GM21717 (cell line): ENCODE measurements at regions not wholly inside any gene's neighbourhood (a gene's known extent, or its start where the extent isn't known, plus 50 kb on each side); places are given as distances from the start of the nearest gene placed in this dataset.
"Not testable (repeated sequence)": the region's sequence is repeated elsewhere in the genome, so short reads cannot be mapped to it uniquely, and the experiment has no call there.

Source experiments
- ATAC-seq: cut with Tn5 transposase; IDR thresholded peaks from one replicate; pipeline ENCODE4 v1.9.1; 2021; ENCODE audit warnings: mild to moderate bottlenecking, moderate library complexity; ENCODE audit not compliant: unreplicated experiment

DNA sequence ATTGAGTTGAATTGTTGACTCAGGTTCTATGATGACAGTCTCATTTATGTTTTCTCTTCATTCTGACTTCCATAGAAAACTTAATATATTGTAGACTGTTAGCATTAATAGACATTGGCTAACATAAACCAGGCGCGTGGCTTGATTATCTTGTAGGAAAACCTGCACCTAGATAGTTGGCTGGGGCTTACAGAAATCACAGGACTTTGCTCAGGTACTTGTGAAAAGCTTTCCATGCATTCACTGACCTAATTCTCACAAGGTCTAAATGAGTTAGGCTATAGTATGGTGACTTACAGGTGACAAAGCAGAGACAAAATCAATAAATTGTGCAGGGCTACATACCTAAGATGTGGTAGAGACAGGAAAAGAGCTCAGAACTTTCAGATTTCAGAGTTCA, 212.8 kb downstream of the GPAT3 start:
- ATAC-seq, result no peak

DNA sequence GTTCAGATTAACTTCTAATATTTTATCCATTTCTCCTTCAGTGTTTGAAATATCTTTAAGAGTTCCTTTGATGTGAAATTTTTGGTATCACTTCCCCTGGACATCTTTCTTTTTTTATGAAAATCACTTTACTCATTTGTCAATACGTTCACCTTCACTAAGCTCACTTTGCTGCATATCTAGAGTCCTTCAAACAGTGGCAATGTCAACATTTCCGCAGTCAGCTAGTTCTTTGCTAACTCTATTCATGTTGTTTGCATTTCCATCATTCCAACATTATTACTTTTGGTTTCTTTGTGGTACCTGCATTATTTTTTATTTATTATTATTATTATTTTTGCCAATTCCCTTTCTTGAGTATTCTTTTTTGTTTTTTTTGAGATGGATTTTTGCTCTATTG, 203.0 kb downstream of the GPAT3 start:
- ATAC-seq, result no peak

DNA sequence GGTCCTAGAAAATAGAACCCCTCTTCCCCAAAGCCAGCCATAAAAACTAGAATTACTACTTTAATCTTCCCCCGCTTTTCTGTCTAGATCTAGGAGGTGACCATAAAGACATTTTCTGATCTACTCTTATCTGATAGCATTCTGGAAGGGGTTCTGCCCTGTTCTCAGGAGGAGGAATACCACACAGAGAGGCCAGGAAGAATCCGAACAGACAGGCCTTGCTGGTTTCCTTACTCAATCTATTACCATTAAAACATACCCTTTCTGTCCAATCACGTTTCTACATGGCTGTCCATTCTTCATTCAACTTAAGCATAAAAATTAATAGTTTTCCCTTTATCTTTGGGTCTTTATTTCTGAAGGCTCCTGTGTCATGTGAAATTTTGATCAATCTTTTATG, 198.7 kb downstream of the GPAT3 start:
- ATAC-seq, result no peak

- ATAC-seq, result no peak
These were observed 196.3 kb downstream of the GPAT3 start for GRCh38 chr4:83732114-83732635.

DNA sequence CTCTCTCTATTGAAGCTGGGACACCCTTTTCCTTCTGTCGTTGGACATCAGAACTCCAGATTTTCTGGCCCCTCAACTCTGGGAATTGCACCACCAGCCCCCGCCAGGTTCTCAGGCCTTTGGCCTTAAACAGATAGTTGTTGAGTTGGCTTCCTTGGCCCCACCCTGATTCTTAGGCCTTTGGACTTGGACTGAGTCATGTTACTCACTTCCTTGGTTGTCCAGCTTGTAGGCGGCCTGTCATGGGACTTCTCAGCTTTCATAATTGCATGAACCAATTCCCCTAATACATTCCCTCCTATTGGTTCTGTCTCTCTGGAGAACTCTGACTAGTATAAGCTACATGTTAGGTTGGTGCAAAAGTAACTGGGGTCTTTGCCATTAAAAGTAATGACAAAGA, 195.7 kb downstream of the GPAT3 start:
- no peak for ATAC-seq

DNA sequence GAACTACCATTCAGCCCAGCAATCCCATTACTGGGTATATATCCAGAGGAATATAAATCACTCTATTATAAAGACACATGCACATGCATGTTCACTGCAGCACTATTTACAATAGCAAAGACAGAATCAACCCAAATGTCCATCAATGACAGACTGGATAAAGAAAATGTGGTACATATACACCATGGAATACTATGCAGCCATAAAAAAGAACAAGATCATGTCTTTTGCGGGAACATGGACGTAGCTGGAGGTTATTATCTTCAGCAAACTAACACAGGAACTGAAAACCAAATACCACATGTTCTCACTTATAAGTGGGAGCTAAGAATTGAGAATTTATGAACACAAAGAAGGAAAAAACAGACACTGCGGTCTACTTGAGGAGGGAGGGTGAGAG, 195.1 kb downstream of the GPAT3 start:
- not testable (repeated sequence) for ATAC-seq

DNA sequence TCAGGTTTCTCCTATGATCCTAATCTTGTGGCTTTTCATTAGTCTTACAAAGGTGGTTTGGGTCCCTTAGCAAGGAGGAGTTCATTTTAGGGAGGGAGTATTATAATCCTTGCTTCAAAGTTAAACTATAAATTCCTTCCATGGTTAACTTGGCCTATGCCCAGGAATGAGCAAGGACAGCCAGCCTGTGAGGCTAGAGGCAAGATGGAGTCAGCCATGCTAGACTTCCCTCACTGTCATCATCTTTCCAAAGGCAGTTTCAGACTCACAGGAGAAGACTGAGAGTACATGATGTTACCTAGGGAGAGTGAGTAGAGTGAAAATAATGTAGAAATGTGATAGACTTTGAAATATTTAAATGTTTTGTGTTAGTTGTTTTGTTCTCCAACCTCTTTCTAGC, 192.3 kb downstream of the GPAT3 start:
- no peak for ATAC-seq

GRCh38 chr4:83725336-83726085, 189.6 kb downstream of the GPAT3 start:
- no peak for ATAC-seq

DNA sequence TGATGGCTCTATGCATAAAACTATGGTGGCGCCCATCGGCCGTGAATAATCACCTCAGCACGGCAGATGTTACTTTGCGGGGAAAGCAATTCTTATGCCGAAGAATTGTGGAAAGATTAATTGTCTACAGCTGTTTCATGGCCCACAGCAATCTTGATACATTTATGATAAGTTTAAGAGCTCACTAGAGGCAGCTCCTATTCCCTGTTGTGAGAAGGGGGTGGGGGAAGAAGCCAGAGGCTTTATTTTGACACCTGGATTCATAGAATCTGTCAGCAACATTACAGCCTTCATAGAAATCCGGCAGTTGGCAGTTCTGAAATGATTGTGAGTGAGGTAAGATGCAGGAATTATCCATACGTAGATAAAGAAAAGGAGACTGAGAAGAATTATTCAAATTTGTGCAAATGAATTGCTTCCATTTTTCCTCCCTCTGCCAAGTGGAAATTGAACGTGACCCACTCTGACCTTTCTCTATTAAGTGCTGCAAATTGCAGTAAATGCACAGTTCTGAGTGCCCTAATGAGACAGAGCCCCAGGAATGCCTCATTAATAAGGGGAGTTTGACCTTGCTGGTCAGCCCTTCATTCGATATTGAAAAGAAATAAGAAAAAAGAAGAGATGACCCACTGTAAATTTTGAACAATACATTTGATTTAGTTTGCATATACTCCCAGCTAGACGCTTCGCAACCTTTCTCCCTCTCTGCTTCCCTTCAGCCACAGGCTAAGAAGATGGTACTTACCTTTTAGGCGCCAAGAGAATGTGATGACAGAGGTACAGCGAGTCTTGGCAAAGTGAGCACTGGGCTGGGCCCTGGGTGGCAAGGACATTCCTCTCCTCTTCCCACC, 188.8 kb downstream of the GPAT3 start:
- ATAC-seq, result no peak

- no peak for ATAC-seq
These were observed 187.7 kb downstream of the GPAT3 start for GRCh38 chr4:83723609-83724008.

DNA sequence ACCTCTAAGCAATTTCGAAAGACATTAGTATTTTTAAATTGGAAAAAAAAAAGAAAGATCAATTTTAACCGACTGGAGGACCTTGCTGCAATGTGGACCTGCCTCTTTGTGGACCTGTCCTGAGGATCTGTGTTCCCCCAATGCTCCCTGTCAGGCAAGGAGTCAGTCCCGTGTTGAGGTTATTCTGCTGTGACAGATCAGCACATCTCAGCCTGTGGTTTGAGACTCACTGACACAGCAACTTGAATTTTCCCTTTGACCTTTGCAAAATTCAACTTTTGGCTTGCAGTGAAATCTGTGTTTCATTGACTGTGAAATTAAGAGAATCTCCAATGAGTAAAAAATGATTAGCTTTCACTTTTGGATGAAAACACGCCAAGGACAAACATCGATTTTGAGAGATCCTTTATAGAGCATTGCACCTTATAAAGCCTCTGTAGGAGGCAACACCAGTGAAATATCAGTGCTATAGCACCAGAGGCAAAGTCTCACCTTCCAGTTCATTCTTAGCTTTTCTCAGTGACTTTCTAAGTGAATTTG, 186.9 kb downstream of the GPAT3 start:
- no peak for ATAC-seq

GRCh38 chr4:83716874-83717273, 181.0 kb downstream of the GPAT3 start:
- ATAC-seq, result no peak

GRCh38 chr4:83712890-83713289, 177.0 kb downstream of the GPAT3 start:
- ATAC-seq, result no peak

- ATAC-seq, result no peak
These were observed 173.7 kb downstream of the GPAT3 start for GRCh38 chr4:83709627-83710026.

DNA sequence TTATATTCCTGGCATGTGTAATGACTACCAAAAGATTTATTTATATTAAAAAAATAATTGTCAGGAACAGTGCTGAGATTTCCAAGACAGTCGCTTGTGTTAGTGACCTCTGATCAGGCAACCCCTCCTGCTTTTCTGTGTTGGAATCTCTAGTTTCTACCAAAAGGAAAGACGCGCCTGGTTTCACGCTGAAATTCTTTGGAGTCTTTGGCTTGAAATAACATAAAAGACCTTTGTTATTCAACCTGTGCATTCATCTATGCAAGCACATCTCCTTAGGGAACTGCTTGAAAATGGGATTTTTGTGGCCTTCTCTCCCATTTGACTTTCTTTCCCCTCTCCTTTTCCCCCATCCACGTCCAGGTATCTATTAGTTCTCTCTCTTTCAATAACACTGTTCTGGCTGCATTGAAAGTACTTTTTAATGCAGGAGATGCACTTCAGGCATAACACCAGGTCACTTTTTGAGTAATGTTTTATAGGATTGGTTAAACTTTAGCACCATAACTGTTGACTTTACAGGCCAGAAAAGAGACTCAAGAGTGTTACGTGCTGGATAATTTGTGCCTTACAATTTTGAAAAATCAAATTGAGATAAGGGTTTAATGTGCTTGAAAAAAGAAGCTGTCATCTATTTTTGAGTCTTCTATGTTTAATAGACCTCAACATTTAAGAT, 172.7 kb downstream of the GPAT3 start:
- no peak for ATAC-seq

GRCh38 chr4:83704786-83705185, 168.9 kb downstream of the GPAT3 start:
- no peak for ATAC-seq

DNA sequence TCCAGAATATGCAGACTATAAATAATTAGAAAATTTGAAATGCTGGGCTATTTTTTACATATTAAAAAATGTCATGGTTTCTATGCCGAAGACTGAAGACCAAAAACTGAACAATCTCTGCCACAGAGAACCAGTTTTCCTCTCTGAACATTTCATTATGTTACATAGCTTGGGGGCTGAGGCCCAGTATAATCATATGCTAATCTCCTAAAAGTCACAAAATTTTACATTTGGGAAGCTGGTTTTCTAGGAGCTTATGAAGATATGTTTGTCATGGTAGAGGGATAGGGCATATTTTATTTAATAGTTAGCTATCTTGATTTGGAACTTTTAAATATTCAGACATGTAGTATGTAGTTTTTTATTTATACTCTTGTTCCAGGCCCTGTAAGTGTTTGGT, 167.8 kb downstream of the GPAT3 start:
- ATAC-seq, result no peak

- ATAC-seq, result no peak
These were observed 165.1 kb downstream of the GPAT3 start for GRCh38 chr4:83701041-83701440.

GRCh38 chr4:83699358-83699757, 163.4 kb downstream of the GPAT3 start:
- ATAC-seq, result no peak

GRCh38 chr4:83692028-83692427, 156.1 kb downstream of the GPAT3 start:
- no peak for ATAC-seq

GRCh38 chr4:83686166-83686565, 150.3 kb downstream of the GPAT3 start:
- no peak for ATAC-seq
